GM23338 (cell line): ENCODE measurements at regions not wholly inside any gene's neighbourhood (a gene's known extent, or its start where the extent isn't known, plus 50 kb on each side); places are given as distances from the start of the nearest gene placed in this dataset.

ENCODE experiments used
- ATAC-seq: fragments of 200-7000 bp; cut with Tn5 transposase; 3 replicates; pipeline ENCODE4 v1.9.1; 2020
- DNase-seq: peaks from one replicate; pipeline ENCODE4 v3.0.0-alpha.2; 2015; ENCODE audit warnings: low spot score
- H2AFZ ChIP-seq: fragments of 200-600 bp; sonication (generic); 2 replicates; pipeline ENCODE4 v1.8.0; 2016; ENCODE audit warnings: antibody characterized with exemption, mild to moderate bottlenecking, moderate library complexity
- H3F3A ChIP-seq: fragments of 200-600 bp; sonication (generic); replicated peaks from 2 replicates; pipeline ENCODE4 v1.8.0; 2017; ENCODE audit warnings: antibody characterized with exemption, mixed run types, low read depth
- H3K27ac ChIP-seq: fragments of 200-600 bp; sonication (generic); 2 replicates; pipeline ENCODE4 v1.6.1; 2016; ENCODE audit warnings: low read depth
- H3K27me3 ChIP-seq: fragments of 200-600 bp; sonication (generic); 2 replicates; pipeline ENCODE4 v1.8.0; 2016; ENCODE audit warnings: mild to moderate bottlenecking, mixed run types, moderate library complexity; ENCODE audit not compliant: insufficient read depth
- H3K36me3 ChIP-seq: fragments of 200-600 bp; sonication (generic); 2 replicates; pipeline ENCODE4 v1.8.0; 2016; ENCODE audit warnings: mild to moderate bottlenecking; ENCODE audit not compliant: insufficient read depth
- H3K4me1 ChIP-seq: fragments of 200-600 bp; sonication (generic); 2 replicates; pipeline ENCODE4 v1.8.0; 2016; ENCODE audit warnings: mild to moderate bottlenecking, moderate library complexity; ENCODE audit not compliant: insufficient read depth
- H3K4me2 ChIP-seq: fragments of 200-600 bp; sonication (generic); 2 replicates; pipeline ENCODE4 v1.7.1; 2017; ENCODE audit warnings: mixed run types
- H3K4me3 ChIP-seq: fragments of 200-600 bp; sonication (generic); 2 replicates; pipeline ENCODE4 v1.6.1; 2016; ENCODE audit warnings: mixed run types
- H3K79me2 ChIP-seq: fragments of 200-600 bp; sonication (generic); replicated peaks from 2 replicates; pipeline ENCODE4 v1.8.0; 2017; ENCODE audit warnings: mild to moderate bottlenecking; ENCODE audit not compliant: insufficient read depth
- H3K9me2 ChIP-seq: fragments of 200-600 bp; sonication (generic); 2 replicates; pipeline ENCODE4 v1.8.0; 2017; ENCODE audit not compliant: insufficient read depth
- H4K20me1 ChIP-seq: fragments of 200-600 bp; sonication (generic); replicated peaks from 2 replicates; pipeline ENCODE4 v1.8.0; 2017; ENCODE audit warnings: mild to moderate bottlenecking; ENCODE audit not compliant: insufficient read depth
- H3K27ac Mint-ChIP-seq: 2 replicates; pipeline ENCODE4 v1.8.0; 2020; ENCODE audit warnings: inconsistent platforms, mild to moderate bottlenecking, moderate library complexity, mixed read lengths
- H3K27me3 Mint-ChIP-seq: 3 replicates; pipeline ENCODE4 v1.8.0; 2022; ENCODE audit warnings: low read depth, mild to moderate bottlenecking, moderate library complexity, mixed read lengths, inconsistent platforms; ENCODE audit not compliant: insufficient read depth, poor library complexity
- H3K36me3 Mint-ChIP-seq: 3 replicates; pipeline ENCODE4 v1.8.0; 2021; ENCODE audit warnings: low read depth, mild to moderate bottlenecking, inconsistent platforms, moderate library complexity, mixed read lengths
- H3K4me1 Mint-ChIP-seq: 3 replicates; pipeline ENCODE4 v1.8.0; 2020; ENCODE audit warnings: mild to moderate bottlenecking, inconsistent platforms, mixed read lengths
- H3K4me3 Mint-ChIP-seq: 3 replicates; pipeline ENCODE4 v1.8.0; 2021; ENCODE audit warnings: moderate library complexity, mild to moderate bottlenecking, inconsistent platforms, mixed read lengths
- H3K9me3 Mint-ChIP-seq: 3 replicates; pipeline ENCODE4 v1.8.0; 2020; ENCODE audit warnings: moderate library complexity, mild to moderate bottlenecking, inconsistent platforms, mixed read lengths
- CREB1 ChIP-seq: fragments of 250-450 bp; sonication (Bioruptor Pico); IDR thresholded peaks from 2 replicates; pipeline ENCODE4 v1.5.0; 2020; ENCODE audit warnings: low read depth, mild to moderate bottlenecking, moderate library complexity
- EZH2 ChIP-seq: fragments of 200-600 bp; sonication (generic); IDR thresholded peaks from one replicate; pipeline ENCODE4 v1.8.0; 2017; ENCODE audit warnings: antibody characterized with exemption, mild to moderate bottlenecking, low read depth; ENCODE audit not compliant: unreplicated experiment
- EZH2phosphoT487 ChIP-seq: fragments of 200-600 bp; sonication (generic); IDR thresholded peaks from one replicate; pipeline ENCODE4 v1.8.1; 2018; ENCODE audit warnings: antibody characterized with exemption; ENCODE audit not compliant: unreplicated experiment
- NANOG ChIP-seq: IDR thresholded peaks from 2 replicates; pipeline ENCODE4 v1.6.1; 2016; ENCODE audit warnings: antibody characterized with exemption, borderline replicate concordance
- POLR2AphosphoS5 ChIP-seq: IDR thresholded peaks from 2 replicates; pipeline ENCODE4 v1.6.1; 2016; ENCODE audit warnings: antibody characterized with exemption, low read depth
- REST ChIP-seq: IDR thresholded peaks from one replicate; pipeline ENCODE4 v1.6.1; 2018; ENCODE audit warnings: antibody characterized with exemption; ENCODE audit not compliant: unreplicated experiment
- STAT1 ChIP-seq: IDR thresholded peaks from one replicate; pipeline ENCODE4 v1.6.1; 2016; ENCODE audit warnings: antibody characterized with exemption; ENCODE audit not compliant: unreplicated experiment
- ZNF331 ChIP-seq: fragments of 250-450 bp; sonication (Bioruptor Pico); IDR thresholded peaks from 2 replicates; pipeline ENCODE4 v1.5.0; 2020; ENCODE audit warnings: low read depth, mild to moderate bottlenecking, moderate library complexity
- TF ChIP-seq, protein P1 (sequence below): fragments of 250-450 bp; sonication (Bioruptor Pico); IDR thresholded peaks from 2 replicates; pipeline ENCODE4 v1.5.0; 2020; ENCODE audit warnings: mild to moderate bottlenecking, moderate library complexity

GRCh38 chr2:22126106-22126505, 1002.3 kb downstream of the TDRD15 start:
- Histone ChIP-seq H2AFZ (no peak overlapping the region), H4K20me1 (no peaks in the 10 kb centered on the region), H3K4me3 (no peak overlapping the region), H3K79me2 (no peaks in the 10 kb centered on the region), H3K9me2 (peaks cover 4% of the 10 kb centered on the region; the same call in 1 of the 2 replicates), H3K4me1 (no peaks in the 10 kb centered on the region), H3K27ac (no peak overlapping the region), H3K36me3 (no peaks in the 10 kb centered on the region), H3F3A (no peaks in the 10 kb centered on the region), H3K4me2 (no peak overlapping the region), H3K27me3 (no peaks in the 10 kb centered on the region)
- Mint-ChIP-seq H3K4me1 (peaks cover 11% of the 10 kb centered on the region), H3K36me3 (0 out of 3 replicates have a peak, but pooled peaks cover 3% of the 10 kb centered on the region), H3K27ac (no peak overlapping the region), H3K9me3 (no peaks in the 10 kb centered on the region), H3K27me3 (peaks cover 1% of the 10 kb centered on the region), H3K4me3 (no peak overlapping the region)
- ATAC-seq (no peak), DNase-seq (no peak)
- TF ChIP-seq, protein P1, sequence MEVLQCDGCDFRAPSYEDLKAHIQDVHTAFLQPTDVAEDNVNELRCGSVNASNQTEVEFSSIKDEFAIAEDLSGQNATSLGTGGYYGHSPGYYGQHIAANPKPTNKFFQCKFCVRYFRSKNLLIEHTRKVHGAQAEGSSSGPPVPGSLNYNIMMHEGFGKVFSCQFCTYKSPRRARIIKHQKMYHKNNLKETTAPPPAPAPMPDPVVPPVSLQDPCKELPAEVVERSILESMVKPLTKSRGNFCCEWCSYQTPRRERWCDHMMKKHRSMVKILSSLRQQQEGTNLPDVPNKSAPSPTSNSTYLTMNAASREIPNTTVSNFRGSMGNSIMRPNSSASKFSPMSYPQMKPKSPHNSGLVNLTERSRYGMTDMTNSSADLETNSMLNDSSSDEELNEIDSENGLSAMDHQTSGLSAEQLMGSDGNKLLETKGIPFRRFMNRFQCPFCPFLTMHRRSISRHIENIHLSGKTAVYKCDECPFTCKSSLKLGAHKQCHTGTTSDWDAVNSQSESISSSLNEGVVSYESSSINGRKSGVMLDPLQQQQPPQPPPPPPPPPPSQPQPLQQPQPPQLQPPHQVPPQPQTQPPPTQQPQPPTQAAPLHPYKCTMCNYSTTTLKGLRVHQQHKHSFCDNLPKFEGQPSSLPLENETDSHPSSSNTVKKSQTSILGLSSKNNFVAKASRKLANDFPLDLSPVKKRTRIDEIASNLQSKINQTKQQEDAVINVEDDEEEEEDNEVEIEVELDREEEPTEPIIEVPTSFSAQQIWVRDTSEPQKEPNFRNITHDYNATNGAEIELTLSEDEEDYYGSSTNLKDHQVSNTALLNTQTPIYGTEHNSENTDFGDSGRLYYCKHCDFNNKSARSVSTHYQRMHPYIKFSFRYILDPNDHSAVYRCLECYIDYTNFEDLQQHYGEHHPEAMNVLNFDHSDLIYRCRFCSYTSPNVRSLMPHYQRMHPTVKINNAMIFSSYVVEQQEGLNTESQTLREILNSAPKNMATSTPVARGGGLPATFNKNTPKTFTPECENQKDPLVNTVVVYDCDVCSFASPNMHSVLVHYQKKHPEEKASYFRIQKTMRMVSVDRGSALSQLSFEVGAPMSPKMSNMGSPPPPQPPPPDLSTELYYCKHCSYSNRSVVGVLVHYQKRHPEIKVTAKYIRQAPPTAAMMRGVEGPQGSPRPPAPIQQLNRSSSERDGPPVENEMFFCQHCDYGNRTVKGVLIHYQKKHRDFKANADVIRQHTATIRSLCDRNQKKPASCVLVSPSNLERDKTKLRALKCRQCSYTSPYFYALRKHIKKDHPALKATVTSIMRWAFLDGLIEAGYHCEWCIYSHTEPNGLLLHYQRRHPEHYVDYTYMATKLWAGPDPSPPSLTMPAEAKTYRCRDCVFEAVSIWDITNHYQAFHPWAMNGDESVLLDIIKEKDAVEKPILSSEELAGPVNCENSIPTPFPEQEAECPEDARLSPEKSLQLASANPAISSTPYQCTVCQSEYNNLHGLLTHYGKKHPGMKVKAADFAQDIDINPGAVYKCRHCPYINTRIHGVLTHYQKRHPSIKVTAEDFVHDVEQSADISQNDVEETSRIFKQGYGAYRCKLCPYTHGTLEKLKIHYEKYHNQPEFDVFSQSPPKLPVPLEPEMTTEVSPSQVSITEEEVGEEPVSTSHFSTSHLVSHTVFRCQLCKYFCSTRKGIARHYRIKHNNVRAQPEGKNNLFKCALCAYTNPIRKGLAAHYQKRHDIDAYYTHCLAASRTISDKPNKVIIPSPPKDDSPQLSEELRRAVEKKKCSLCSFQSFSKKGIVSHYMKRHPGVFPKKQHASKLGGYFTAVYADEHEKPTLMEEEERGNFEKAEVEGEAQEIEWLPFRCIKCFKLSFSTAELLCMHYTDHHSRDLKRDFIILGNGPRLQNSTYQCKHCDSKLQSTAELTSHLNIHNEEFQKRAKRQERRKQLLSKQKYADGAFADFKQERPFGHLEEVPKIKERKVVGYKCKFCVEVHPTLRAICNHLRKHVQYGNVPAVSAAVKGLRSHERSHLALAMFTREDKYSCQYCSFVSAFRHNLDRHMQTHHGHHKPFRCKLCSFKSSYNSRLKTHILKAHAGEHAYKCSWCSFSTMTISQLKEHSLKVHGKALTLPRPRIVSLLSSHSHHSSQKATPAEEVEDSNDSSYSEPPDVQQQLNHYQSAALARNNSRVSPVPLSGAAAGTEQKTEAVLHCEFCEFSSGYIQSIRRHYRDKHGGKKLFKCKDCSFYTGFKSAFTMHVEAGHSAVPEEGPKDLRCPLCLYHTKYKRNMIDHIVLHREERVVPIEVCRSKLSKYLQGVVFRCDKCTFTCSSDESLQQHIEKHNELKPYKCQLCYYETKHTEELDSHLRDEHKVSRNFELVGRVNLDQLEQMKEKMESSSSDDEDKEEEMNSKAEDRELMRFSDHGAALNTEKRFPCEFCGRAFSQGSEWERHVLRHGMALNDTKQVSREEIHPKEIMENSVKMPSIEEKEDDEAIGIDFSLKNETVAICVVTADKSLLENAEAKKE (CRISPR knock-in tag), result no peak

DNA sequence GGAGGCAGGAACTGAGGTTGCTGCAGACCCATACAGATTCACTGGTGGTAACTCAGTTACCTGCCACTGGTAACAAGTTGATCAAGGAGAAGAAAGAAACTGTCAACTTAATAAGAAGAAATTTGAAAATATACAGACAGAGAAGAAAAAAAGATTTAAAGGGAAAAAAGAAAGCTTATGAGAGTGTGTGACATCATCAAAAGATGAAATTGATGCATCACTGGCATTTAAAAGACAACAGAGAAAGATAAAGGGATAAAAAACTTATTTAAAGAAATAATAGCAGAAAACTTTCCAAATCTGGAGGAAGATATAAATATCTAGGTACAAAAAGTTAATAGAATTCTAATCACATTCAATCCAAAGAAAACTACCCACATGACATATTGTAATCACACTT, 1003.2 kb downstream of the TDRD15 start:
- Histone ChIP-seq H3K4me2 (no peak overlapping the region), H3K36me3 (no peaks in the 10 kb centered on the region), H3K4me1 (no peaks in the 10 kb centered on the region), H4K20me1 (no peaks in the 10 kb centered on the region), H3K79me2 (no peaks in the 10 kb centered on the region), H3K27me3 (no peaks in the 10 kb centered on the region), H3K4me3 (no peak overlapping the region), H3K9me2 (peaks cover 4% of the 10 kb centered on the region; the same call in 1 of the 2 replicates), H2AFZ (no peak overlapping the region), H3F3A (no peaks in the 10 kb centered on the region), H3K27ac (no peak overlapping the region)
- no peak overlapping the region for H3K4me3 Mint-ChIP-seq
- no peaks in the 10 kb centered on the region for H3K9me3 Mint-ChIP-seq
- H3K36me3 Mint-ChIP-seq, result 0 out of 3 replicates have a peak, but pooled peaks cover 3% of the 10 kb centered on the region
- DNase-seq (no peak), ATAC-seq (no peak)
- no peak overlapping the region for H3K27ac Mint-ChIP-seq
- peaks cover 11% of the 10 kb centered on the region for H3K4me1 Mint-ChIP-seq
- peaks cover 1% of the 10 kb centered on the region for H3K27me3 Mint-ChIP-seq
- TF ChIP-seq REST (no peak), ZNF331 (no peak), CREB1 (CRISPR knock-in tag) (no peak), EZH2 (no peak), STAT1 (no peak), POLR2AphosphoS5 (no peak), EZH2phosphoT487 (no peak), NANOG (no peak)
